MM.1S (cell line): ENCODE measurements at regions not wholly inside any gene's neighbourhood (a gene's known extent, or its start where the extent isn't known, plus 50 kb on each side); places are given as distances from the start of the nearest gene placed in this dataset.

ENCODE experiments used
- DNase-seq: peaks from one replicate; pipeline ENCODE4 v3.0.0-alpha.2; 2015
- H2AFZ ChIP-seq: fragments of 300-600 bp; sonication (generic); 2 replicates; pipeline ENCODE4 v1.6.0; 2016; ENCODE audit warnings: antibody characterized with exemption, low read length
- H3F3A ChIP-seq: fragments of 300-600 bp; sonication (generic); 2 replicates; pipeline ENCODE4 v1.6.1; 2016; ENCODE audit warnings: mild to moderate bottlenecking, antibody characterized with exemption, low read length, moderate library complexity, mixed read lengths; ENCODE audit not compliant: insufficient read depth
- H3K27ac ChIP-seq: fragments of 300-600 bp; sonication (generic); 2 replicates; pipeline ENCODE4 v1.5.1; 2016; ENCODE audit warnings: mild to moderate bottlenecking, low read length
- H3K27me3 ChIP-seq: fragments of 300-600 bp; sonication (generic); replicated peaks from 2 replicates; pipeline ENCODE4 v1.6.0; 2016; ENCODE audit warnings: low read length; ENCODE audit not compliant: insufficient read depth
- H3K36me3 ChIP-seq: fragments of 300-600 bp; sonication (generic); replicated peaks from 2 replicates; pipeline ENCODE4 v1.6.1; 2016; ENCODE audit warnings: mild to moderate bottlenecking, low read length, mixed read lengths; ENCODE audit not compliant: insufficient read depth
- H3K4me1 ChIP-seq: fragments of 300-600 bp; sonication (generic); 2 replicates; pipeline ENCODE4 v1.6.1; 2016; ENCODE audit warnings: low read length, mixed read lengths
- H3K4me2 ChIP-seq: fragments of 300-600 bp; sonication (generic); 2 replicates; pipeline ENCODE4 v1.6.0; 2016; ENCODE audit warnings: low read depth, low read length
- H3K4me3 ChIP-seq: fragments of 300-600 bp; sonication (generic); 2 replicates; pipeline ENCODE4 v1.5.1; 2016; ENCODE audit warnings: low read length, mixed read lengths
- H3K79me2 ChIP-seq: fragments of 300-600 bp; sonication (generic); 2 replicates; pipeline ENCODE4 v1.6.1; 2016; ENCODE audit warnings: mixed run types, low read length, mixed read lengths
- H3K9ac ChIP-seq: fragments of 300-600 bp; sonication (generic); 2 replicates; pipeline ENCODE4 v1.6.1; 2016; ENCODE audit warnings: low read length, mixed read lengths
- H3K9me2 ChIP-seq: fragments of 300-600 bp; sonication (generic); replicated peaks from 2 replicates; pipeline ENCODE4 v1.6.1; 2016; ENCODE audit warnings: mild to moderate bottlenecking, low read length, mixed read lengths; ENCODE audit not compliant: insufficient read depth
- H3K9me3 ChIP-seq: fragments of 300-600 bp; sonication (generic); replicated peaks from 2 replicates; pipeline ENCODE4 v1.6.1; 2016; ENCODE audit warnings: mild to moderate bottlenecking, low read length, mixed read lengths; ENCODE audit not compliant: insufficient read depth
- H4K20me1 ChIP-seq: fragments of 300-600 bp; sonication (generic); 2 replicates; pipeline ENCODE4 v1.6.1; 2016; ENCODE audit warnings: mild to moderate bottlenecking, low read length, moderate library complexity, mixed read lengths; ENCODE audit not compliant: insufficient read depth
- CTCF ChIP-seq: fragments of 300-600 bp; sonication (generic); IDR thresholded peaks from 2 replicates; pipeline ENCODE4 v1.5.1; 2016; ENCODE audit warnings: antibody characterized with exemption, low read length, mixed read lengths
- EZH2 ChIP-seq: fragments of 300-600 bp; sonication (generic); optimal IDR thresholded peaks from 2 replicates; pipeline ENCODE3; 2017; ENCODE audit warnings: low read depth, mild to moderate bottlenecking, antibody characterized with exemption, low read length, mixed read lengths
- EZH2phosphoT487 ChIP-seq: fragments of 300-600 bp; sonication (generic); IDR thresholded peaks from 2 replicates; pipeline ENCODE4 v1.6.1; 2018; ENCODE audit warnings: antibody characterized with exemption, low read length

- no peak overlapping the region for H2AFZ ChIP-seq
- DNase-seq: no peak
These were observed 276.9 kb downstream of the PTBP2 start for GRCh38 chr1:96998466-96998865.

GRCh38 chr1:96999191-96999590 is 277.6 kb downstream of the PTBP2 start:
- H3F3A ChIP-seq: no peaks in the 10 kb centered on the region
- no peaks in the 10 kb centered on the region for H3K9me3 ChIP-seq
- no peaks in the 10 kb centered on the region for H3K36me3 ChIP-seq
- no peak overlapping the region for H3K4me3 ChIP-seq
- no peaks in the 10 kb centered on the region for H3K79me2 ChIP-seq
- H4K20me1 ChIP-seq: no peaks in the 10 kb centered on the region
- H3K9me2 ChIP-seq: no peaks in the 10 kb centered on the region
- TF ChIP-seq EZH2phosphoT487 (no peak), CTCF (no peak), EZH2 (no peak)
- H3K4me2 ChIP-seq: no peak overlapping the region
- H2AFZ ChIP-seq: no peak overlapping the region
- DNase-seq: no peak
- no peak overlapping the region for H3K9ac ChIP-seq
- no peaks in the 10 kb centered on the region for H3K4me1 ChIP-seq
- H3K27me3 ChIP-seq: no peaks in the 10 kb centered on the region
- H3K27ac ChIP-seq: no peak overlapping the region

More at GRCh38 chr1:96998466-96998865, 276.9 kb downstream of the PTBP2 start:
- TF ChIP-seq CTCF: no peak
- no peak for TF ChIP-seq EZH2phosphoT487
- TF ChIP-seq EZH2: no peak
- H4K20me1 ChIP-seq: no peaks in the 10 kb centered on the region
- no peak overlapping the region for H3K4me3 ChIP-seq
- no peak overlapping the region for H3K4me2 ChIP-seq
- no peaks in the 10 kb centered on the region for H3K36me3 ChIP-seq
- no peaks in the 10 kb centered on the region for H3K27me3 ChIP-seq
- H3K9me3 ChIP-seq: no peaks in the 10 kb centered on the region
- H3K27ac ChIP-seq: no peak overlapping the region
- no peak overlapping the region for H3K9ac ChIP-seq
- H3K4me1 ChIP-seq: no peaks in the 10 kb centered on the region
- no peaks in the 10 kb centered on the region for H3K79me2 ChIP-seq
- no peaks in the 10 kb centered on the region for H3F3A ChIP-seq
- H3K9me2 ChIP-seq: no peaks in the 10 kb centered on the region

- no peak for DNase-seq
- Histone ChIP-seq H3K36me3 (no peaks in the 10 kb centered on the region), H3K27ac (no peak overlapping the region), H3K4me3 (no peak overlapping the region), H3K9me3 (no peaks in the 10 kb centered on the region), H4K20me1 (no peaks in the 10 kb centered on the region), H3K9me2 (no peaks in the 10 kb centered on the region), H3F3A (no peaks in the 10 kb centered on the region), H3K4me2 (no peak overlapping the region), H3K9ac (no peak overlapping the region), H3K27me3 (no peaks in the 10 kb centered on the region), H2AFZ (no peak overlapping the region), H3K79me2 (no peaks in the 10 kb centered on the region), H3K4me1 (no peaks in the 10 kb centered on the region)
- no peak for TF ChIP-seq EZH2
- no peak for TF ChIP-seq EZH2phosphoT487
- TF ChIP-seq CTCF: no peak
These were observed 282.5 kb downstream of the PTBP2 start for GRCh38 chr1:97004054-97004453.
